Heart left ventricle (tissue), 13 donors: ENCODE measurements at regions not wholly inside any gene's neighbourhood (a gene's known extent, or its start where the extent isn't known, plus 50 kb on each side); places are given as distances from the start of the nearest gene placed in this dataset.

Source experiments
- POLR2A ChIP-seq, 2 donors: fragments of 450-650 bp; IDR thresholded peaks; one replicate each; pipeline ENCODE4 v1.6.1; 2017; ENCODE audit warnings: antibody characterized with exemption in 2 of 2, mild to moderate bottlenecking in 2 of 2, moderate library complexity in 2 of 2
- TF ChIP-seq, protein P1 (sequence below), 12 donors: fragments of 200-600 bp; sonication (generic) in 4 of 12; IDR thresholded peaks; one replicate each; pipeline versions ENCODE4 v1.5.0 to v1.8.0; 2018 to 2022; ENCODE audit warnings: antibody characterized with exemption in 12 of 12, mild to moderate bottlenecking in 5 of 12
- donor health status: ischemic (EF 13 %, LVEDD 7.1; RV severe dilation, severe dysfunction).
- donor health status: DM: no; HTN: yes; CAD: no.
- donor health status: DM: no; HTN: no; CAD: no.
- donor health status: ischemic (EF 25% LVEDD 6.9; RV normal size, moderate dysfunction).
- donor health status: ischemic (EF 25% LVEDD 5.7; RV mildly dilated, moderate dysfunction).
- donor health status: ischemic (EF 35%, LVEDD 5.7; RV mildly dilated, moderate dysfunction).
- donor health status: nonischemic (EF 11% LVEDD 7.7; RV severe dilation, severe dysfunction).
- donor health status: DM: yes; HTN: yes; CAD: no.
- donor health status: PGD.
- donor health status: ischemic (EF 29% LVEDD 5.4; RV normal size, mild dysfunction).
- donor health status: nonischemic (EF 23%, LVEDD 6.1; RV moderate dilation, normal function).

DNA sequence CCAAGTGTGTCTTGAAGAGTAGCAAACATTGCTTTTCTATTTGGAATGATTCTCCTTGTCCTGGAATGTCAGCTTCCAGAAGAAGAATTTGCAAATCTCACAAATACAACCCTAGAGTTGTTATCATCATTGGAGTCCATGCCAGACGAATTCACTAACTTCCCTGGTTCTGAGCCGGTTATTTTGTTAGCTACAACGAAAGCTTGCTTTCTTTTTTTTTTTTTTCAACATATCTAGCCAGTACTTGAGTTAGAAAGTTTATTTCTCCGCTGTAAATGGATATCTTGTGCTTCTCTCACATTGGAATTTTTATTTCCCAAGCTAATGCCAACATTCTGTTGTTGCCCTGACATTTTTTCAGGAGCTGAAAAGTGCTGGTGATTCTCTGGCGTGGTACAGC is 138.1 kb upstream of the POM121L12 start:
- TF ChIP-seq POLR2A (IDR thresholded peaks at IDR 0.05), result no peak
- TF ChIP-seq, protein P1, sequence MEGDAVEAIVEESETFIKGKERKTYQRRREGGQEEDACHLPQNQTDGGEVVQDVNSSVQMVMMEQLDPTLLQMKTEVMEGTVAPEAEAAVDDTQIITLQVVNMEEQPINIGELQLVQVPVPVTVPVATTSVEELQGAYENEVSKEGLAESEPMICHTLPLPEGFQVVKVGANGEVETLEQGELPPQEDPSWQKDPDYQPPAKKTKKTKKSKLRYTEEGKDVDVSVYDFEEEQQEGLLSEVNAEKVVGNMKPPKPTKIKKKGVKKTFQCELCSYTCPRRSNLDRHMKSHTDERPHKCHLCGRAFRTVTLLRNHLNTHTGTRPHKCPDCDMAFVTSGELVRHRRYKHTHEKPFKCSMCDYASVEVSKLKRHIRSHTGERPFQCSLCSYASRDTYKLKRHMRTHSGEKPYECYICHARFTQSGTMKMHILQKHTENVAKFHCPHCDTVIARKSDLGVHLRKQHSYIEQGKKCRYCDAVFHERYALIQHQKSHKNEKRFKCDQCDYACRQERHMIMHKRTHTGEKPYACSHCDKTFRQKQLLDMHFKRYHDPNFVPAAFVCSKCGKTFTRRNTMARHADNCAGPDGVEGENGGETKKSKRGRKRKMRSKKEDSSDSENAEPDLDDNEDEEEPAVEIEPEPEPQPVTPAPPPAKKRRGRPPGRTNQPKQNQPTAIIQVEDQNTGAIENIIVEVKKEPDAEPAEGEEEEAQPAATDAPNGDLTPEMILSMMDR (IDR thresholded peaks at IDR 0.05), result no peak
